ENCODE measurements at regions not wholly inside any gene's neighbourhood (a gene's known extent, or its start where the extent isn't known, plus 50 kb on each side); places are given as distances from the start of the nearest gene placed in this dataset.

DNA sequence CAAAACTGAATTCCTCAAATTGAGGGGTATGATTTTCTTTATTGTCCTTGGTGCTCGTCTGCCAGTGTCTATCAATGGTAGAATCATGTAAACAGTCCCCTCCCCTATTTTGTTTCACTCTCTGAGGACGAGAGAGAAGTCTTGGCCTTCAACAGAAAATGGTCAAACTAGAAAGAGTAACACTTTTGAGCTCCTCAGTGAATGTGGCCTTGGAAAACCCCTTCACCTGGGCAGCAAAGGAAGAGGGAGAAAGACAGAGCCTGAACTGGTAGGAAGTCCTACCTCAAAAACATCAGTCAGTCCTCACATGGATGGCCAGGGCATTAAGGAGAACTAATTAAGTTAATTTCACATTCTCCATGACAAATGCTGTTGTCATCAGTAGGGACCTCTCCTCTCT is 86.1 kb upstream of the TOP3B start (continued):
- TF ChIP-seq, protein P1, sequence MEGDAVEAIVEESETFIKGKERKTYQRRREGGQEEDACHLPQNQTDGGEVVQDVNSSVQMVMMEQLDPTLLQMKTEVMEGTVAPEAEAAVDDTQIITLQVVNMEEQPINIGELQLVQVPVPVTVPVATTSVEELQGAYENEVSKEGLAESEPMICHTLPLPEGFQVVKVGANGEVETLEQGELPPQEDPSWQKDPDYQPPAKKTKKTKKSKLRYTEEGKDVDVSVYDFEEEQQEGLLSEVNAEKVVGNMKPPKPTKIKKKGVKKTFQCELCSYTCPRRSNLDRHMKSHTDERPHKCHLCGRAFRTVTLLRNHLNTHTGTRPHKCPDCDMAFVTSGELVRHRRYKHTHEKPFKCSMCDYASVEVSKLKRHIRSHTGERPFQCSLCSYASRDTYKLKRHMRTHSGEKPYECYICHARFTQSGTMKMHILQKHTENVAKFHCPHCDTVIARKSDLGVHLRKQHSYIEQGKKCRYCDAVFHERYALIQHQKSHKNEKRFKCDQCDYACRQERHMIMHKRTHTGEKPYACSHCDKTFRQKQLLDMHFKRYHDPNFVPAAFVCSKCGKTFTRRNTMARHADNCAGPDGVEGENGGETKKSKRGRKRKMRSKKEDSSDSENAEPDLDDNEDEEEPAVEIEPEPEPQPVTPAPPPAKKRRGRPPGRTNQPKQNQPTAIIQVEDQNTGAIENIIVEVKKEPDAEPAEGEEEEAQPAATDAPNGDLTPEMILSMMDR (IDR thresholded peaks at IDR 0.05; ENCODE audit: control extremely low read depth in 1 of 3, insufficient read depth in 1 of 3, low read depth in 1 of 3, low read length in 3 of 3), result no peak
